Prostate gland (tissue), 2 donors: ENCODE measurements at regions not wholly inside any gene's neighbourhood (a gene's known extent, or its start where the extent isn't known, plus 50 kb on each side); places are given as distances from the start of the nearest gene placed in this dataset.

Source experiments
- DNase-seq: peaks from one replicate; pipeline ENCODE4 v3.0.0-alpha.2; 2019; ENCODE audit warnings: low spot score
- H3K27ac ChIP-seq, 2 donors: fragments of 200-600 bp; sonication (generic); 2 replicates each; pipeline ENCODE4 v1.5.1; 2017 to 2019
- H3K27me3 ChIP-seq: fragments of 200-600 bp; sonication (generic); replicated peaks from 2 replicates; pipeline ENCODE4 v1.5.1; 2019; ENCODE audit not compliant: insufficient read depth
- H3K36me3 ChIP-seq, 2 donors: fragments of 200-600 bp; sonication (generic); 1 replicate in 1 of 2; 2 replicates in 1 of 2; pipeline versions ENCODE4 v1.5.1 to v1.8.1; 2017 to 2019
- H3K4me1 ChIP-seq: fragments of 200-600 bp; sonication (generic); replicated peaks from 2 replicates; pipeline ENCODE4 v1.5.1; 2019
- H3K4me3 ChIP-seq, 2 donors: fragments of 200-600 bp; sonication (generic); 2 replicates each; pipeline ENCODE4 v1.5.1; 2017 to 2019
- H3K9me3 ChIP-seq: fragments of 200-600 bp; sonication (generic); 2 replicates; pipeline ENCODE4 v1.5.1; 2017
- CTCF ChIP-seq, 4 experiments: fragments of 200-600 bp in 2 of 4; fragments of 450-650 bp in 2 of 4; sonication (generic) in 2 of 4; IDR thresholded peaks; 1 replicate in 3 of 4; 2 replicates in 1 of 4; pipeline ENCODE4 v1.5.1; 2016 to 2019; ENCODE audit warnings: antibody characterized with exemption in 4 of 4, mild to moderate bottlenecking in 2 of 4, moderate library complexity in 2 of 4
- POLR2A ChIP-seq: fragments of 450-650 bp; IDR thresholded peaks from one replicate; pipeline ENCODE4 v1.6.1; 2016; ENCODE audit warnings: antibody characterized with exemption, mild to moderate bottlenecking
- POLR2AphosphoS5 ChIP-seq: sonication (generic); formaldehyde crosslinking; IDR thresholded peaks from one replicate; pipeline ENCODE4 v1.6.1; 2017; ENCODE audit warnings: antibody characterized with exemption
- WGBS: methylation state at CpG from one replicate; pipeline ENCODE4 v1.1.5; 2018; 5-methylcytosine and 5-hydroxymethylcytosine counted together
- intact Hi-C: fragments of 100-400 bp; cut with DNase I; formaldehyde crosslinking; loops from one replicate; pipeline ENCODE4 v1.14.2; 2022

GRCh38 chr10:3294919-3295581 lies 122.5 kb upstream of the PITRM1 start:
- no peak for DNase-seq
- WGBS, result 61% methylated on average over 14 of the region's 14 CpGs
- H3K9me3 ChIP-seq, result no peaks in the 10 kb centered on the region
- H3K27ac ChIP-seq, result no peak overlapping the region
- H3K4me1 ChIP-seq, result no peaks in the 10 kb centered on the region
- intact Hi-C loops, result no loop called here
- no peaks in the 10 kb centered on the region for H3K36me3 ChIP-seq
- H3K4me3 ChIP-seq, result no peak overlapping the region
- no peaks in the 10 kb centered on the region for H3K27me3 ChIP-seq
- peak; percentile 46 for TF ChIP-seq POLR2AphosphoS5
- TF ChIP-seq POLR2A, result no peak

- no peak for DNase-seq
These were observed 121.2 kb upstream of the PITRM1 start for GRCh38 chr10:3293581-3294431.

GRCh38 chr10:3292636-3293035 lies 120.1 kb upstream of the PITRM1 start:
- Histone ChIP-seq H3K36me3 (no peaks in the 10 kb centered on the region), H3K27me3 (no peaks in the 10 kb centered on the region), H3K4me3 (no peak overlapping the region), H3K4me1 (no peaks in the 10 kb centered on the region), H3K9me3 (no peaks in the 10 kb centered on the region), H3K27ac (no peak overlapping the region)
- DNase-seq, result no peak
- WGBS, result 77% methylated on average over 8 of the region's 8 CpGs
- no peak for TF ChIP-seq POLR2AphosphoS5
- intact Hi-C loops, result no loop called here

More at GRCh38 chr10:3293581-3294431, 121.2 kb upstream of the PITRM1 start:
- Histone ChIP-seq H3K36me3 (no peaks in the 10 kb centered on the region), H3K27ac (no peak overlapping the region), H3K4me3 (no peak overlapping the region), H3K9me3 (no peaks in the 10 kb centered on the region), H3K4me1 (no peaks in the 10 kb centered on the region), H3K27me3 (no peaks in the 10 kb centered on the region)
- 44% methylated on average over 19 of the region's 19 CpGs for WGBS
- intact Hi-C loops, result no loop called here
- TF ChIP-seq CTCF (IDR thresholded peaks at IDR 0.05) (no peak), POLR2A (no peak), POLR2AphosphoS5 (no peak)

- H3K36me3 ChIP-seq, result no peaks in the 10 kb centered on the region
- no peaks in the 10 kb centered on the region for H3K9me3 ChIP-seq
- no peak for TF ChIP-seq POLR2AphosphoS5
- TF ChIP-seq CTCF (IDR thresholded peaks at IDR 0.05), result no peak
- no peak for TF ChIP-seq POLR2A
- no peaks in the 10 kb centered on the region for H3K4me1 ChIP-seq
- H3K4me3 ChIP-seq, result no peak overlapping the region
- intact Hi-C loops, result no loop called here
- 64% methylated on average over 12 of the region's 12 CpGs for WGBS
- DNase-seq, result no peak
- H3K27ac ChIP-seq, result no peak overlapping the region
- no peaks in the 10 kb centered on the region for H3K27me3 ChIP-seq
These were observed 118.0 kb upstream of the PITRM1 start for GRCh38 chr10:3290550-3290949.

GRCh38 chr10:3287572-3288445 lies 115.2 kb upstream of the PITRM1 start:
- no peak overlapping the region for H3K4me3 ChIP-seq
- intact Hi-C loops, result no loop called here
- no peak overlapping the region for H3K27ac ChIP-seq
- no peaks in the 10 kb centered on the region for H3K27me3 ChIP-seq
- TF ChIP-seq POLR2AphosphoS5 (no peak), CTCF (IDR thresholded peaks at IDR 0.05) (no peak), POLR2A (no peak)
- 80% methylated on average over 42 of the region's 42 CpGs for WGBS
- no peaks in the 10 kb centered on the region for H3K9me3 ChIP-seq
- no peaks in the 10 kb centered on the region for H3K36me3 ChIP-seq
- no peak for DNase-seq
- H3K4me1 ChIP-seq, result no peaks in the 10 kb centered on the region
